ENCODE measurements at regions not wholly inside any gene's neighbourhood (a gene's known extent, or its start where the extent isn't known, plus 50 kb on each side); places are given as distances from the start of the nearest gene placed in this dataset.

DNA sequence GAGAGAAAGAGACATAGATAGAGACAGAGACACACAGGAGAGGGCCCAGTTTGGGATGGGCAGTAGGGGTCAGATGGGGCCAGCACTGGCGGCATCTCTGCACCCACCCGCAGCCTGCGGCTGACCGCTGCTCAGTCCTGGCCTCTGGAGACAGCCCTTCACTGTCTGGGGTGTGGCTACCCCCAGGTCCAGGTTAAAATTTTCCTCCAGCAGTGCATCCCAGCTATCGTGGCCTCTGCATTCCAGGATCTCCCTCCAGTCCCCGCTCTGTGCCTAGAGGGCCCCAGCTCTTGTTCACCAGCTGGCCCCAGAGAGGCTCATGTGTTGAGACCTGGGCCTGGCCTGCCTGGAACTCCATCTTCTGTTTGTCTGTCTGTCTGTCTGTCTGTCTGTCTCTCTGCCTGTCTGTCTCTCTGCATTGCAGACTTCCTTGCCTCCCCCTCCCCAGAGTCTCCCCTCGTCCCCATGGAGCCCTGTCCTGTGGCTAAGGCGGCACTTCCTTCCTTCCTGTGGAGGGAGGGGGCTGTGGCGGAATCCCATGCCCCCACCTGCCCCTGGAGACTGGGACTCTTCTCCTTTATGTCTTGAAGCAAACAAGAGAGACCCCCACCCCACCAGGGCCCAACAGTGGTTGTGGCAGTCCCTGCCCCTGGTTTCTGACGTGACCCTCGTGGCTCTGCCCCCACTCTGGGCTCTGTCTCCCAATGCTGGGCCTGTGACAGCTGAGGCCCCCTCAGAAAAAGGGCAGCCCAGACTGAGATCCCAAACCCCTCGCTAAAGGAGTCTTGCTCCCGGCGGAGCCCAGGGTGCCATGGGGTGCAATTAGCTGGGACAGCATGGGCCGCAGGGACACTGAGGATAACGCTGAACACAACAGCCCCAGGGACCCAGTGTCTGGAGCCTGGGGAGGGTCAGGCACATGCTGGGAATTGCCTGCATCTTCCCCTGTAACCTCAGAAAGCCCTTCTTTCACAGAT is 241.8 kb downstream of the NPHP4 start:
- no peak for TF ChIP-seq POLR2AphosphoS5 (IDR thresholded peaks at IDR 0.05)
- TF ChIP-seq, protein P1, sequence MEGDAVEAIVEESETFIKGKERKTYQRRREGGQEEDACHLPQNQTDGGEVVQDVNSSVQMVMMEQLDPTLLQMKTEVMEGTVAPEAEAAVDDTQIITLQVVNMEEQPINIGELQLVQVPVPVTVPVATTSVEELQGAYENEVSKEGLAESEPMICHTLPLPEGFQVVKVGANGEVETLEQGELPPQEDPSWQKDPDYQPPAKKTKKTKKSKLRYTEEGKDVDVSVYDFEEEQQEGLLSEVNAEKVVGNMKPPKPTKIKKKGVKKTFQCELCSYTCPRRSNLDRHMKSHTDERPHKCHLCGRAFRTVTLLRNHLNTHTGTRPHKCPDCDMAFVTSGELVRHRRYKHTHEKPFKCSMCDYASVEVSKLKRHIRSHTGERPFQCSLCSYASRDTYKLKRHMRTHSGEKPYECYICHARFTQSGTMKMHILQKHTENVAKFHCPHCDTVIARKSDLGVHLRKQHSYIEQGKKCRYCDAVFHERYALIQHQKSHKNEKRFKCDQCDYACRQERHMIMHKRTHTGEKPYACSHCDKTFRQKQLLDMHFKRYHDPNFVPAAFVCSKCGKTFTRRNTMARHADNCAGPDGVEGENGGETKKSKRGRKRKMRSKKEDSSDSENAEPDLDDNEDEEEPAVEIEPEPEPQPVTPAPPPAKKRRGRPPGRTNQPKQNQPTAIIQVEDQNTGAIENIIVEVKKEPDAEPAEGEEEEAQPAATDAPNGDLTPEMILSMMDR (IDR thresholded peaks at IDR 0.05): no peak
- no peak for TF ChIP-seq POLR2A (IDR thresholded peaks at IDR 0.05)
- Histone ChIP-seq H3K27ac (no peak overlapping the region), H3K27me3 (peaks cover 0 to 65% of the 10 kb centered on the region in 2 donors), H3K36me3 (no peaks in the 10 kb centered on the region), H3K4me3 (no peak overlapping the region), H3K4me1 (no peaks in the 10 kb centered on the region), H3K9me3 (no peaks in the 10 kb centered on the region)
- intact Hi-C loops (cut with DNase I; ENCODE audit: low total_unique reads): no loop called here
- DNase-seq (ENCODE audit: low spot score in 2 of 2): peak in 1 of 2 donors; percentile 20

DNA sequence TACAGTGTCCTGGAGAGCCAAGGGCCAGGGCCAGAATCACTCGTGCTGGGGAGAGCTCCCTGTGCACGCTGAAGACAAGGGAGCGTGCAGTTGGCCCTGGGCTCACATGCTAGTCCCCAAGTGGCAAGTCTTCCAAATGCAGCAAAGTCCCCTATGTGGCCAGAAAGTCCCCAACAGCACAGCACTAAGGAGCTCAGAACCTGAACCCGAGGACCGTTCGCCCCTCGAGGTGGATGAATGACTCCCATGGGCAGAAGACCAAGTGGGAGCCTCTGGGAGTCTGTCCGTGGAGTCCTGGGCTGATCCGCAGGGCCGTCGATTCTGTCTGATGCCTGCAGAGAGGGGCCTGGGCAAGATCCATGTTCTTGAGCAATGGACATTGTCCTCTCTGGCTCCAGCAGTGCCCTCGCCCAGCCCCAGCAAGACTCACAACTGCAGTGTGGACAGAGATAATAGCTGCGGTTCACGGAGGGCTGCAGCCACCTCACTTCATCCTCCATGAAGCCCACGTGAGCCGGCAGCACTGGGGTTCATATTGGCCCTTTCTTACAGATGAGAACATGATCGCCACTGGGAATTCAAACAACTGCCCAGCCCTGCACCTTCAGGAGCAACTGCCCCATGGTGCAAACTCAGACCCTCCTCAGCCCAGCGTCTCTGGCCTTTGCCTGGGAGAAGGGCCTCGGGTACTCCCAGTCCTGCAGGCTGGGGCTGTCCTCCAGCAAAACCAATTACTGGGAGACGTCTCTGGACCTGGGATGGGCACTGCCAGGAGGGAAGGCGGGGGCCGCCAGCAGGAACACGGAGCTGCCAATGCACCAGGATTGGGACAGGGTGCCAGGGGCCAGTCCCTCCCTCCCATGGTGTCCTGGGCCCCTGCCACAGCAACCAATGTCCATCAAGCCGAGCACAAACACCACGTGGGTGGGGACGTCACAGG is 243.7 kb downstream of the NPHP4 start:
- Histone ChIP-seq H3K27ac (no peak overlapping the region), H3K9me3 (no peaks in the 10 kb centered on the region), H3K36me3 (no peaks in the 10 kb centered on the region), H3K27me3 (peaks cover 0 to 70% of the 10 kb centered on the region in 2 donors), H3K4me1 (no peaks in the 10 kb centered on the region), H3K4me3 (no peak overlapping the region)
- peak in 1 of 2 donors; percentile 34 for DNase-seq (ENCODE audit: low spot score in 2 of 2)
- intact Hi-C loops (cut with DNase I; ENCODE audit: low total_unique reads): no loop called here
- TF ChIP-seq POLR2A (IDR thresholded peaks at IDR 0.05) (no peak), POLR2AphosphoS5 (IDR thresholded peaks at IDR 0.05) (no peak)
- TF ChIP-seq, protein P1 (IDR thresholded peaks at IDR 0.05): no peak

DNA sequence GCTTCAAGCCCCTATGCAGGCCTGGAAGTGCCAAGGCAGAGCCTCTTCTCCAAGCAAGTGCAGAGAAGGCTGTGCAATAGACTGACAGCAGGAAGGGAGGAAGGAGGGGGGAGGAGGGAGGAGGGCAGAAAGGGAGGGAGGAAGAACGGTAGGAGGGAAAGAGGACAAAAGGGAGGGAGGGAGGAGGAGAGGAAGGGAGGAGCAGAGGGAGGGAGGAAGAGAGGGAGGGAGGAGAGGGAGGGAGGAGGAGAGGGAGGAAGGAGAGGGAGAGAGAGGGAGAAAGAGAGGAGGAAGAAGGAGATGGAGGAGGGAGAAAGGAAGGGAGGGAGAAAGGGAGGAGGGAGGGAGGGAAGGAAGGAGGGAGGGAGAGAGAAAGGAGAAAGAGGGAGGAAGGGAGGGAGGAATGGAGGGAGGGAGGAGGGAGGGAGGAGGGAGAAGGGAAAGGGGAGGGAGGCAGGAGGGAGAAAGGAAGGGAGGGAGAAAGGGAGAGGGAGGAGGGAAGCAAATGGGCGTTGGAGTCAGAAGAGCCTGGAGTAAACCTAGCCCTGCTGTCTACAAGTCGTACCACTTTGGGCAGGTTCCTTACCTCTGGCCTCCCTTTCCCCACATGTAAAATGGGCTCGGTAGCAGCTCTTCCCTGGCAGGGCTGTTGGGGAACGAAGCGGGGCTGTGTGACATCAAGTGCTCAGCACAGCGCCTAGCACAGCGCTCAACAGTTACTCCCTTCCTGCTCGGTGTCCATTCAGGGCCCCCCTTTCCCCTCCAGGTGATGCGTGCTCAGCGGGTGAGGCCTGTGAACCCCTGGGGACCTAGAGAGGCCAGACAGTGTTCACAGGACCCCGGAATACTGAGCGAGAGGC is 244.6 kb downstream of the NPHP4 start:
- no peak for DNase-seq (ENCODE audit: low spot score in 2 of 2)

DNA sequence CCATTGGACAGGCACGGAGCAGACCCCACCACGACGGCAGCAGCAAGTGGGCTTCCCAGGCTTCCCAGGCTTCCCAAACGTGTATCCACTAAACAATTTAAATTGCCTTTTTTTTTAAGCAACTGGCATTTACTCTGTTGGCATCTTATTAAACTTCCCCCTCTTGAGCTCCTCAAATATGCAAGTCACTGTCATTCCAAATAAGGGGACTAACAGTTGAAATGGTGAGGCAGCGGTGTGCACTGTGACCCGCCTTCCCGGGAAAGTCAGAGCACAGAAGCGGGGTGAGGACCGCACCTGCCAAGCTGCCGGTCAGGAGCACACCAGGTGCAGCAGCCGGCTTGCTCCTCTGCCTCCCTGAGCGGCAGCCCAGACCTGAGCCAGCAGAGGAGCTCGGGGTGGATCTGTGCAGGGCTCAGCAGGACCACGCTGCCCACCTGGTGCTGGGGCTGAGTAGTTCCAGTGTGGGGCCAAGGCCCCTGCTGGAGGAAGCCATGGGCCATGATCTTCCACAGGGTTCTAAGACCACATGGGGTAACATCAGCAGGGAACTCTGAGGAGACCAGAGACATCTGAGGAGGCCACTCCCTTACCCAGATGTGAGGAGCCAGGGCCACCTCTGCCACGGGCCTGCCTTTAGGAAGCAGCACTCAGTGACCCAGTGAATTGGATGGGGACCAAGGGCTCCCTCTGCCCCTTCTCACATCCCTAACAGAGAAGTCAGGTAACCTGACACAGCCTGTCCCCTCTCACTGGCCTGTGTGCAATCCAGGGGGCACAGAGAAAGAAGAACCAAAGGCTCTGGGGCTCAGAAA is 245.4 kb downstream of the NPHP4 start:
- H3K4me3 ChIP-seq: no peak overlapping the region
- intact Hi-C loops (cut with DNase I; ENCODE audit: low total_unique reads): no loop called here
- no peaks in the 10 kb centered on the region for H3K36me3 ChIP-seq
- no peak overlapping the region for H3K27ac ChIP-seq
- H3K9me3 ChIP-seq: no peaks in the 10 kb centered on the region
- H3K4me1 ChIP-seq: no peaks in the 10 kb centered on the region
- TF ChIP-seq POLR2AphosphoS5 (IDR thresholded peaks at IDR 0.05): no peak
- TF ChIP-seq, protein P1 (IDR thresholded peaks at IDR 0.05): no peak
- no peak for TF ChIP-seq POLR2A (IDR thresholded peaks at IDR 0.05)
- peaks cover 0 to 74% of the 10 kb centered on the region in 2 donors for H3K27me3 ChIP-seq
- DNase-seq (ENCODE audit: low spot score in 2 of 2): peak in 1 of 2 donors; percentile 37

More for the DNA sequence above, 244.6 kb downstream of the NPHP4 start:
- H3K4me3 ChIP-seq: no peak overlapping the region
- intact Hi-C loops (cut with DNase I; ENCODE audit: low total_unique reads): no loop called here
- H3K27me3 ChIP-seq: peaks cover 0 to 72% of the 10 kb centered on the region in 2 donors
- TF ChIP-seq, protein P1 (IDR thresholded peaks at IDR 0.05): no peak
- TF ChIP-seq POLR2AphosphoS5 (IDR thresholded peaks at IDR 0.05) (no peak), POLR2A (IDR thresholded peaks at IDR 0.05) (no peak)
- no peaks in the 10 kb centered on the region for H3K4me1 ChIP-seq
- no peaks in the 10 kb centered on the region for H3K36me3 ChIP-seq
- H3K27ac ChIP-seq: no peak overlapping the region
- no peaks in the 10 kb centered on the region for H3K9me3 ChIP-seq

Data from breast epithelium (tissue), 4 donors.